Testis (tissue), 2 donors: ENCODE measurements at regions not wholly inside any gene's neighbourhood (a gene's known extent, or its start where the extent isn't known, plus 50 kb on each side); places are given as distances from the start of the nearest gene placed in this dataset.

Experiments used
- DNase-seq: peaks from one replicate; pipeline ENCODE4 v3.0.0-alpha.2; 2019
- H3K27ac ChIP-seq, 2 donors: fragments of 200-600 bp; sonication (generic); one replicate each; pipeline ENCODE4 v1.5.1; 2019
- H3K27me3 ChIP-seq: fragments of 200-600 bp; sonication (generic); one replicate; pipeline ENCODE4 v1.5.1; 2019
- H3K36me3 ChIP-seq: fragments of 200-600 bp; sonication (generic); one replicate; pipeline ENCODE4 v1.5.1; 2017; ENCODE audit warnings: low read depth; ENCODE audit errors: missing control alignments
- H3K4me1 ChIP-seq: fragments of 200-600 bp; sonication (generic); one replicate; pipeline ENCODE4 v1.5.1; 2019
- H3K4me3 ChIP-seq, 2 donors: fragments of 200-600 bp; sonication (generic); one replicate each; pipeline ENCODE4 v1.5.1; 2017 to 2019
- H3K9me3 ChIP-seq: fragments of 200-600 bp; sonication (generic); one replicate; pipeline ENCODE4 v1.5.1; 2017
- CTCF ChIP-seq, 3 experiments: fragments of 450-650 bp in 2 of 3; fragments of 200-600 bp in 1 of 3; sonication (generic) in 1 of 3; IDR thresholded peaks; one replicate each; pipeline ENCODE4 v1.5.1; 2016 to 2019; ENCODE audit warnings: antibody characterized with exemption in 3 of 3, mild to moderate bottlenecking in 2 of 3, moderate library complexity in 1 of 3
- POLR2A ChIP-seq: fragments of 450-650 bp; IDR thresholded peaks from one replicate; pipeline ENCODE4 v1.6.1; 2017; ENCODE audit warnings: antibody characterized with exemption, mild to moderate bottlenecking, moderate library complexity
- WGBS, 2 donors: methylation state at CpG; one replicate each; pipeline ENCODE4 v1.1.5; 2018; 5-methylcytosine and 5-hydroxymethylcytosine counted together
- intact Hi-C: fragments of 100-400 bp; cut with DNase I; formaldehyde crosslinking; loops from one replicate; pipeline ENCODE4 v1.15.1; 2023; ENCODE audit warnings: low total_unique reads

DNA sequence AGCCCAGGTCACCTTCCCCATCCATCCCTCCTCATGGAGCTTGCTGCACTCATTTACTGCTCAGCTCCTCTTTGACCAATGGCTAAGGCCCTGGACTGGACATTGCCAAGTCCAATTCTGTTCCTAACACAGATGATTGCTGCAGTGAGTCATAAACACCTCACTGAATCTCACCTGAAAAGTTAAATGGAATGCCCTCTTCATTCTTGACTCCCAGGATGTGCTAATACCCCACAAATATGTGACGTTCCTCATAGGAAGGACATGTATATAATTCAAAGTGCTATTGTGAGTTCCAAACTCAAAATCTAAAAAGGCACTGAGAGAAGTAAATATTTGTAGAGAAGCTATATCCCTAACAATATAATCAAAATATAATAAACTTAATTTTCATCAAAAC, 73.5 kb upstream of the DLX6 start:
- no peaks in the 10 kb centered on the region for H3K9me3 ChIP-seq
- WGBS, 2 donors: 94 to 95% methylated on average over 1 of the region's 1 CpG
- TF ChIP-seq POLR2A (no peak), CTCF (IDR thresholded peaks at IDR 0.05) (no peak)
- no peaks in the 10 kb centered on the region for H3K27me3 ChIP-seq
- no peak overlapping the region for H3K27ac ChIP-seq
- intact Hi-C loops: no loop called here
- H3K36me3 ChIP-seq: no peaks in the 10 kb centered on the region
- no peak overlapping the region for H3K4me3 ChIP-seq
- DNase-seq: no peak
- no peaks in the 10 kb centered on the region for H3K4me1 ChIP-seq

GRCh38 chr7:96933067-96933645, 72.2 kb upstream of the DLX6 start:
- DNase-seq: no peak
- TF ChIP-seq CTCF (IDR thresholded peaks at IDR 0.05) (no peak), POLR2A (no peak)
- Histone ChIP-seq H3K4me3 (no peak overlapping the region), H3K27me3 (no peaks in the 10 kb centered on the region), H3K9me3 (no peaks in the 10 kb centered on the region), H3K36me3 (no peaks in the 10 kb centered on the region), H3K4me1 (no peaks in the 10 kb centered on the region), H3K27ac (no peak overlapping the region)
- 86 to 91% methylated on average over 9 of the region's 9 CpGs for WGBS, 2 donors
- intact Hi-C loops: no loop called here

DNA sequence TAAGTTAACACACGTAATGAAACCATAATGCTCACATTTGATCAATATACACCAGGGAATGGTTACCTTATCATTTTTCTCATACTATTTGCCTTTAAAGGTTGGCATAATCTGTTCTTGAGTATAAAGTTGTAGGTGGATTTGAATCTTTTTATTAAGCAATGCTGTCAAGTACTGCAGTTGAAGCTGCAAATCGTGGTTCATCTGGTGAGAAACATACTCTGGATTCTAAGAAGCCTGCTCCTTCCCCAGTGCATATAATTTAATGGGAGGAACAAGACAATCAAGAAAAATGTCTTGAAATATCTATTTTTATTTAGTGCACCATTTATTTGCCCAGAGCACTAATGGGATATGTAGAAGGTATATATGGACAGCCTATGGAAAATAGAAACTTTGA, 68.7 kb upstream of the DLX6 start:
- no peaks in the 10 kb centered on the region for H3K9me3 ChIP-seq
- intact Hi-C loops: no loop called here
- WGBS, 2 donors: 89 to 95% methylated on average over 2 of the region's 2 CpGs
- no peak overlapping the region for H3K4me3 ChIP-seq
- TF ChIP-seq POLR2A (no peak), CTCF (IDR thresholded peaks at IDR 0.05) (no peak)
- no peak for DNase-seq
- no peaks in the 10 kb centered on the region for H3K27me3 ChIP-seq
- H3K4me1 ChIP-seq: no peaks in the 10 kb centered on the region
- no peaks in the 10 kb centered on the region for H3K36me3 ChIP-seq
- no peak overlapping the region for H3K27ac ChIP-seq

DNA sequence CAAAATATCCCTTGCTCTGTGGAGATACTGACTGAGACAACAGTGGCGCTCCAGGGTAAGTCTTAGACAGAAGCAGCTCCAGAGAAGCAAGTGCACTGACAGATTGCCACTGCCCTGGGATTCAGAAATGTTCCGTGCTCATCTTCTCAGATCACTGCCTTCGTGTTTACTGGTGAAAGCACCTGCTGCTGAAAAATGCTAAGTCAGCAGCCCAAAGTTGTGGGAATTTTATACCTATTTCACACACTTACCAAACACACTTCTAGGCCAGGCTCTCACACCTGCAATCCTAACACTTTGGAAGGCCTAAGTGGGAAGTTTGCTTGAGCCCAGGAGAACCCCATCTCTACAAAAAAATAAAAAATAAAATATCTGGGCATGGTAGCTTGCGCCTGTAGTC, 63.2 kb upstream of the DLX6 start:
- intact Hi-C loops: no loop called here
- no peaks in the 10 kb centered on the region for H3K36me3 ChIP-seq
- H3K4me3 ChIP-seq: no peak overlapping the region
- TF ChIP-seq CTCF (IDR thresholded peaks at IDR 0.05) (no peak), POLR2A (no peak)
- H3K9me3 ChIP-seq: no peaks in the 10 kb centered on the region
- H3K27ac ChIP-seq: no peak overlapping the region
- DNase-seq: no peak
- 78 to 89% methylated on average over 4 of the region's 4 CpGs for WGBS, 2 donors
- no peaks in the 10 kb centered on the region for H3K4me1 ChIP-seq
- H3K27me3 ChIP-seq: no peaks in the 10 kb centered on the region

GRCh38 chr7:96949766-96950165, 55.6 kb upstream of the DLX6 start:
- no peaks in the 10 kb centered on the region for H3K36me3 ChIP-seq
- H3K9me3 ChIP-seq: no peaks in the 10 kb centered on the region
- no peaks in the 10 kb centered on the region for H3K27me3 ChIP-seq
- TF ChIP-seq POLR2A (no peak), CTCF (IDR thresholded peaks at IDR 0.05) (no peak)
- intact Hi-C loops: no loop called here
- no peak overlapping the region for H3K27ac ChIP-seq
- no peaks in the 10 kb centered on the region for H3K4me1 ChIP-seq
- H3K4me3 ChIP-seq: no peak overlapping the region
- no peak for DNase-seq
- 66 to 79% methylated on average over 5 of the region's 5 CpGs for WGBS, 2 donors
